NT2/D1 (cell line): ENCODE measurements at regions not wholly inside any gene's neighbourhood (a gene's known extent, or its start where the extent isn't known, plus 50 kb on each side); places are given as distances from the start of the nearest gene placed in this dataset.

ENCODE experiments used
- SUZ12 ChIP-seq: IDR thresholded peaks from 2 replicates; pipeline ENCODE4 v1.6.1; 2011; ENCODE audit not compliant: insufficient read length, insufficient read depth; ENCODE audit errors: extremely low read depth
- YY1 ChIP-seq: IDR thresholded peaks from 2 replicates; pipeline ENCODE4 v1.6.1; 2011; ENCODE audit not compliant: insufficient read length, insufficient read depth
- ZNF274 ChIP-seq: IDR thresholded peaks from 2 replicates; pipeline ENCODE4 v1.6.1; 2011; ENCODE audit warnings: mild to moderate bottlenecking, low read depth, low read length

- TF ChIP-seq ZNF274: no peak
- no peak for TF ChIP-seq SUZ12
- no peak for TF ChIP-seq YY1
Measured at GRCh38 chr2:19176172-19176852, 182.1 kb downstream of the OSR1 start.
